H1 (cell line): ENCODE measurements at regions not wholly inside any gene's neighbourhood (a gene's known extent, or its start where the extent isn't known, plus 50 kb on each side); places are given as distances from the start of the nearest gene placed in this dataset.

Source experiments
- BACH1 ChIP-seq: IDR thresholded peaks from 2 replicates; pipeline ENCODE4 v1.6.1; 2012; ENCODE audit warnings: low read length, improper control_type of control experiment
- HDAC6 ChIP-seq: IDR thresholded peaks from one replicate; pipeline ENCODE4 v1.7.1; 2012; ENCODE audit warnings: low read depth, mild to moderate bottlenecking, inconsistent platforms, low read length, moderate library complexity
- MAX ChIP-seq: IDR thresholded peaks from 2 replicates; pipeline ENCODE4 v1.6.1; 2012; ENCODE audit warnings: inconsistent platforms
- SP4 ChIP-seq: IDR thresholded peaks from 2 replicates; pipeline ENCODE4 v1.6.1; 2012; ENCODE audit warnings: low read length, inconsistent platforms

GRCh38 chr10:113300201-113300600 lies 252.7 kb upstream of the HABP2 start (continued):
- no peak for TF ChIP-seq BACH1
- no peak for TF ChIP-seq HDAC6
- no peak for TF ChIP-seq MAX
- TF ChIP-seq SP4 = no peak
